ENCODE measurements at regions not wholly inside any gene's neighbourhood (a gene's known extent, or its start where the extent isn't known, plus 50 kb on each side); places are given as distances from the start of the nearest gene placed in this dataset.

GRCh38 chr7:54629771-54630170 lies 87.6 kb downstream of the VSTM2A start:
- no peak for DNase-seq (ENCODE audit: low spot score)

GRCh38 chr7:54622696-54623309 lies 80.6 kb downstream of the VSTM2A start:
- DNase-seq (ENCODE audit: low spot score): no peak

Data from AG08396 (cell line).